ENCODE measurements at regions not wholly inside any gene's neighbourhood (a gene's known extent, or its start where the extent isn't known, plus 50 kb on each side); places are given as distances from the start of the nearest gene placed in this dataset.
"Not testable (repeated sequence)": the region's sequence is repeated elsewhere in the genome, so short reads cannot be mapped to it uniquely, and the experiment has no call there.

DNA sequence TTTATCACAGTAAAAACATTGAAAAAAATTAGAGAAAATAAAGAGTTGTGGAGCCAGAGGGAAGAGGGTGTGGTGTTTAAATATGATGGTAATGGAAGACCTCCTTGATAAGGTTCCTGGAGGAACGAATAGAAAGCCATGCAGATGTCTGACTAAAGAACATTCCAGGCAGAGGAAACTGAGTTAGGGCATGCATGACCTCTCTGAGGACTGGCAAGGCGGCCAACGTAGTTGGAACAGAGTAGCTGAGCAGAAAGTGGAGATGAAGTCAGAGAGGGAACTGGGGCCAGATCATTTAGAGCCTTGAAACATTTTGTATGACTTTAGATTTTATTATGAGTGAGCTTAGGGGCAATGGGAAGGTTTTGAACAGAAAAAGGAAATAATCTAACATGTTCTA is 377.5 kb downstream of the HLX start:
- no peak for DNase-seq (ENCODE audit: low spot score)

DNA sequence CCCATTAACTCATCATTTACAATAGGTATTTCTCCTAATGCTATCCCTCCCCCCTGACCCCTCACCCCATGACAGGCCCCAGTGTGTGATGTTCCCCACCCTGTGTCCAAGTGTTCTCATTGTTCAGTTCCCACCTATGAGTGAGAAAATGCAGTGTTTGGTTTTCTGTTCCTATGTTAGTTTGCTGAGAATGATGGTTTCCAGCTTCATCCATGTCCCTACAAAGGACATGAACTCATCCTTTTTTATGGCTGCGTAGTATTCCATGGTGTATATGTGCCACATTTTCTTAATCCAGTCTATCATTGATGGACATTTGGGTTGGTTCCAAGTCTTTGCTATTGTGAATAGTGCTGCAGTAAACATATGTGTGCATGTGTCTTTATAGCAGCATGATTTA is 378.3 kb downstream of the HLX start:
- DNase-seq (ENCODE audit: low spot score), result not testable (repeated sequence)

DNA sequence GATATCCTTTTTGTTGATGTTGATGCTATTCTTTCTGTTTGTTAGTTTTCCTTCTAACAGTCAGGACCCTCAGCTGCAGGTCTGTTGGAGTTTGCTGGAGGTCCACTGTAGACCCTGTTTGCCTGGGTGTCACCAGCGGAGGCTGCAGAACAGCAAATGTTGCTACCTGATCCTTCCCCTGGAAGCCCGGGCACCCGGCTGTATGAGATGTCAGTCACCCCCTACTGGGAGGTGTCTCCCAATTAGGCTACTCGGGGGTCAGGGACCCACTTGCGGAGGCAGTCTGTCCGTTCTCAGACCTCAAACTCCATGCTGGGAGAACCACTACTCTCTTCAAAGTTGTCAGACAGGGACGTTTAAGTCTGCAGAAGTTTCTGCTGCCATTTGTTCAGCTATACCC is 383.4 kb downstream of the HLX start:
- not testable (repeated sequence) for DNase-seq (ENCODE audit: low spot score)

DNA sequence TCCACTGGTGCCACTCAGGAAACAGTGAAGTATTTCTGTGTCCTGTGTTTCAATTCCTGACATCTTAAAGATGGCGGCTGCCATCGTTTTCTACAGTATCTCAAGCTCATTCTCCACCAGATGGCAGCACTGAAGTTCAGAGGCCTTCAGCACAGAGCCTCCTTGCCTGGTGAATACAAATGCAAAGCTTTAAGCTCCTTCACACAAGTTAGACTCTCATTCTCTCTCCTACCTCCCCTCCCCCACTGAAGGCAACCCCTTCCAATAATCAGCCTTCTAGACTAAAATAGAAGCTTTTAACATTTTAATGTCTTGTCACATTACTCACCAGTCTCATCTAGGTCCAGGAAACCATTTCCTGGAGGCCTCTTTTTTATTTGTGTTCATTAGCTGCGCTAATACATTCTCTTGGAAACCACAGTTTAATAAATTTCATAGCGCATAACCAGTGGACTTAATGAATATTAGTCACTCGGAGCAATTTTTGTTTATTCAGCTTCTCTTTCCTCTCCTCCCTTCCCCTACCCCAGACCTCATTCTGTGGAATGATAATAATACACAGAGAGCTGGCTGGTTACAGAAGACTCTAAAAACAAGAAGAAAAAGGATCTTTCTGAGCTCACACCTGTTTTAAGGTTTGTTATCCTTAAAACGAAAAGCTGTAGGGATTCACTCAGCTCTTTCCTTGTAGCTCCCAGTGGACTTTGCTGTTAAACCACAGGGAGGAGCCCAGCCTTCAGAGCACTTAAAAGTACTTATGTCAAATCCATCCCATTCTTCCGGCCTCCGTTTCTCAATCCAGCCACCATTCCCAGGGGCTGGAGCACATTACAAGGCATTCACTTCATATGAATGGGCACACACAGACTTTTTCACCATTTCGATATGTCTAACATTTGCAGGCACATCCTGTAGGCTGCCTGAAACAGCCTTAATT is 384.9 kb downstream of the HLX start:
- peak; percentile 79 for DNase-seq (ENCODE audit: low spot score)

DNA sequence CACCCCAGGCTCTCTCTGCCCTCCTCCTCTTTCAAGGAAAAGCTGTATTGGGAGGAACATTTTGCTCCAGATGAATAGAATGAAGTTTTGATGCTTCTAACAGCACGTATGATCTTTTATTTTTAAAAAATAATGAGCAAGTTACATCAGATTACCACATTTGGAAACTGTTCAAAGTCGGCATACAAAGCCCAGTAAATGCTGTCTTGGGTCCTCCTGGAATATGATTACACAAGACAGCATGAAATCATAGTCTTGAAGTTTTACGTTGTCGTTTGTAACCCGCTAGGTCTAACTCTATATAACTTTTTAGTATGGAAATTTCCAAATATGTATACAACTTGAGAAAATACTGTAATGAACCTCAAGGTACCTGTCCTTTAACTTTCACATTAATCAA is 385.6 kb downstream of the HLX start:
- DNase-seq (ENCODE audit: low spot score), result no peak

DNA sequence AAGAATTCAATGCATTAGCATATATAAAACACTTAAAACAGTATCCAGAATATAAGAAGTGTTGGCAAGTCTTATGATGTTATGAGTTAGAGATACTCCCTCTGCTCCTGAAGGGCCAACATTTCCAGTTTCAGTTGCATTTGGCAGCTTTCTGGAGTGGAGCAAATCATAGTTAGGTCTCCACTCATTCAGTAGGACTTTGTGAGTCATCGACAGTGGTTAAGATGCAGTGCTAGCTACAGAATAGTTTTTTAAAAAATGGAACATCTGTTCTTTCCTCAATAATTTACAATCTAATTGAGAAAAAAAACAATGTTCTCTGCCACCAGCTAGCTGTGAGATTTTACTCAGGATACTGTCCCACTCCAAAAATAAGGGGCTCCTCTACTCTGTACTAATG is 389.1 kb downstream of the HLX start:
- peak; percentile 8 for DNase-seq (ENCODE audit: low spot score)

DNA sequence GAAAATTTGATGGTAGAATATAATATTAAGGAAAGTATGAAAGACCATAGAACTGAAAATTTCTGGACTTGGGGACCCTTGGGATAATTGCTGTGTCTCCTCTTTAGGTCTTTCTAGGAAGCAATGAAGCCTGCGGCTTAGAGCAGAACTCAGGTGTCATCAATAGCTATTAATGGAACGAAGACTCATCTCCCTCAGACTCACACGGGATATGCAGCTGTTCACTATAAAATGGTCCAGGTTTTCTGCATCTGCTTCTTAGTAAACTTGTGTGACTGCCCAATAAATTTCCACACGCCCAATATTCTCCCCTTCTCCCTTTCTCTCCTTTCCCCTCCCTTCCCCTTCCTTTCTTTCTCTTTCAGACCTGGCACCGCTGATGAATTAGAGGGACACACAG is 392.5 kb downstream of the HLX start:
- no peak for DNase-seq (ENCODE audit: low spot score)

DNA sequence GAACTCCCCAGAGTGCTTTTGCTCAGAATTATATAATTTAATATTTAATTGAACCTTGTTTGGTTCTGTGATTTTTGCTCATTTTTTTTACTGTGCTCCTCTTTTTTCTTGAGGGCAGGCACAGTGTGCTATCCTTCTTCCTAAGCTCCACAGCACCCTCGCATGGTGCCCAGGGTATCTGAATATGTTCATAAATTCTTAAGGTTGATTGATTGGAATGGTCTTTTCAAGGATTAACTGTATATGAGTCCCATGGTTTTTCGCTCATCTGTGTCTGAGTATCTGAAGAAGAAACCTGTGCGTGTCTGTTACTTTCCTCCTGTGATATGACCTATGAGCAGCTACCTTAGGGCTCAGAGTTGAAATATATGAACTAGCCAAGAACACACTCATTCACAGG is 393.7 kb downstream of the HLX start:
- DNase-seq (ENCODE audit: low spot score), result peak; percentile 3

DNA sequence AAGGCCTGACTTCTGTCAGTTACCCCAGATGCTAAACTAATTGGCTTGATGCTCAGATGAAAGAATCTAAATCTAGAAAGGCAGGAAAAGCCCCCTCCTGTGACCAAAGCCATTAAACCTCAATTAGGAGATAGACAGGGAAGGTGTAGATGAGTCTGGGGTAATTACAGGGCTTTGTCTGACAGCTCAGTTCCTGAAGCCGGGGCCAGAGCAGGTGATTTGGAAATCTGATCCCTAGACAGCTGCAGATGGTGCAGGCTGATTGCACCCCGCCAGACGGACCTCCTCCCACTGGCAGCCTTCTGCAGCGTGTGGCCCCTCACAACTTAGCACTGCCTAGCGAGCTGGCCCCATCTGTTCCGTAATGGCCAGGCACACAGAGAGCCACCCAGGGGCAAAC is 395.1 kb downstream of the HLX start:
- DNase-seq (ENCODE audit: low spot score), result no peak

DNA sequence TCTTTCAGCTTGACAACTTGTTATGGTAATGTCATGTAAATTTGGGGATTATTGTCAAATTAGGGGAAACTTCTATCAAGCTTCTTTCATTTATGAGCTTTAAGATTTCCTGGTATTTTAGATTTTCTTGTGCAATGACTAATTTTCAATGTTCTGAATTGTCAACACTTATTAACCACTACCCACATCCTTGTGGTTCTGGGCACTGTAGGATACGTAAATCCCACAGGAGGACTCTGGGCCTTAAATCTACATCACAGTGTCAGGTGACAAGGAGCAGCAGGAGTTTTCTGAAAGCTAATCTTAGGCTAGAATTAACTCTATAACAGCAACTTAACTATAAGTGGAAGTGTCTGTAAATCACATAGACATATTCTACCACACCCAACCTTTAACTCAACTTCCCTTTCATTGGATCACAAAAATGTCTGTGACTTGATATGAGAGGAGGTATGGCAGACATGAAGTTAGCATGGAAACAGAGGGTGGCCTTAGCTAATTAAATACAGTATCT is 397.7 kb downstream of the HLX start:
- no peak for DNase-seq (ENCODE audit: low spot score)

DNA sequence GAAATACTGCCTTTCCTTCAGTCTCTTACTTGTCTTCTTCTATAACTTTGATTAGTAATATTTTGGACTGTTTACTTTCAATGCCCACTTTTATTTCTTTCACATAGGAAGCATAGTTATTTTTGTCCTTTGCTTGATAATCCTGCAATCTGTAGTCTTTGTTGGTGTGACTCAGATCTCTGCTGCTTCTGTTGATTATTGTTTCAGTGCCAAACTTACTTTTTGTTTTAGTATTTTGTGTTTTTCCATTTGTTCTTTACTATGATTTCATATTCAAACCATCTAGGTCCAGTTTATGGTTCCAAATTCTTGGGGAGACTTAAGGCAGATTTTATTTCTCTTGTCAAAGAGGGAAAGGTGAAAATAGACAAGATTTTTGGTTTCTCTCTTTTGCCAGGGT is 399.9 kb downstream of the HLX start:
- no peak for DNase-seq (ENCODE audit: low spot score)

DNA sequence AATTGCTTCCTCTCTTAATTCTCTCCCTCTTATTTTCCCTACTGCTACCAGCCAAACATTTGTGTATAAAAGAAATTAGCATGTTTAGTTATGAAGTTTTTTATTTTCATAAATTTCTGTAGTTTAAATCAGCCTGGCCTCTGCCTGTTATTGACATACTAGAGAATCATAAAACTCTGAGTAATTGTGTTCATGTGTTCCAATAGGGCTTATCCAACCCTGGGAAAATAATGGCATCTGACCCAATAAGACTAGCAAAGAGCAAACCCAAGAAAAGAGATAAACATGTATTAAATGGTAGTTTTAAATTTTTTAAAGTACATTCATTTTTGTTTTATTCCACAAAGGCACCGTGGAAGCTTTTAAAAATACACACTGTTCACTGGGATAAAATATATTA is 404.3 kb downstream of the HLX start:
- DNase-seq (ENCODE audit: low spot score), result no peak

DNA sequence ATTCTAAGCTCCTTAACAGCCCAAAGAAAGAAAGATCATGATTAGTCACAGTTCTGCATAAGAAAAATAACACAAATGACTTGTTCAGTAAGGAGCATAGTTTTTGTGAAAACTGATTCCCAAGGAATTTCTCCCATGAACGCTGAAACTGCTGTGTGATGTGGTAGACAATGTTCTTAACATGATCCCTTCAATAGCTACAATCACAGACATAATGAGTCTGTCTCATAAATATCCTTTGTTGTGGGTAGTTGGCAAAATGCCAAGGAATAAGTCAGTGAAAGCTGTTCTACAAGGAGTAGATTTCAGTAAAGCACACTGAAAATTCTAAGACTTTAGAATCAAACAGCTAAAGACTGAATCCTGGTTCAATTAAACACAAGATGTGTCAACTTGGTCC is 404.8 kb downstream of the HLX start:
- peak; percentile 12 for DNase-seq (ENCODE audit: low spot score)

DNA sequence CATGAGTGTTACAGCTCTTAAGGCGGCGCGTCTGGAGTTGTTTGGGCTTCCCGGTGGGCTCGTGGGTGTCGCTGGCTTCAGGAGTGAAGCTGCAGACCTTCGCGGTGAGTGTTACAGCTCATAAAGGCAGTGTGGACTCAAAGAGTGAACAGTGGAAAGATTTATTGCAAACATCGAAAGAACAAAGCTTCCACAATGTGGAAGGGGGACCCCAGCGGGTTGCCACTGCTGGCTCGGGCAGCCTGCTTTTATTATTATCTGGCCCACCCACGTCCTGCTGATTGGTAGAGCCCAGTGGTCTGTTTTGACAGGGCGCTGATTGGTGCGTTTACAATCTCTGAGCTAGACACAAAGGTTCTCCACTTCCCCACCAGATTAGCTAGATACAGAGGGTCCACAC is 405.7 kb downstream of the HLX start:
- not testable (repeated sequence) for DNase-seq (ENCODE audit: low spot score)

DNA sequence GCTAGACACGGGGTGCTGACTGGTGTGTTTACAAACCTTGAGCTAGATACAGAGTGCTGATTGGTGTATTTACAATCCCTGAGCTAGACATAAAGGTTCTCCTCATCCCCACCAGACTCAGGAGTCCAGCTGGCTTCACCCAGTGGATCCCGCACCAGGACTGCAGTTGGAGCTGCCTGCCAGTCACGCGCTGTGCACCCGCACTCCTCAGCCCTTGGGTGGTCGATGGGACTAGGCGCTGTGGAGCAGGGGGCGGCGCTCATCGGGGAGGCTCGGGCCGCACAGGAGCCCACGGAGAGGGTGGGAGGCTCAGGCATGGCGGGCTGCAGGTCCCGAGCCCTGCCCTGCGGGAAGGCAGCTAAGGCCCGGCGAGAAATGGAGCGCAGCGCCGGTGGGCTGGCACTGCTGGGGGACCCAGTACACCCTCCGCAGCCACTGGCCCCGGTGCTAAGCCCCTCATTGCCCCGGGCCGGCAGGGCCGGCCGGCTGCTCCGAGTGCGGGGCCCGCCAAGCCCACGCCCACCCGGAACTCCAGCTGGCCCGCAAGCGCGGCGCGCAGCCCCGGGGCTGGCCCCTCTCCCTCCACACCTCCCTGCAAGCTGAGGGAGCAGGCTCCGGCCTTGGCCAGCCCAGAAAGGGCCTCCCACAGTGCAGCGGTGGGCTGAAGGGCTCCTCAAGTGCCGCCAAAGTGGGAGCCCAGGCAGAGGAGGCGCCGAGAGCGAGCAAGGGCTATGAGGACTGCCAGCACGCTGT is 406.4 kb downstream of the HLX start:
- not testable (repeated sequence) for DNase-seq (ENCODE audit: low spot score)

DNA sequence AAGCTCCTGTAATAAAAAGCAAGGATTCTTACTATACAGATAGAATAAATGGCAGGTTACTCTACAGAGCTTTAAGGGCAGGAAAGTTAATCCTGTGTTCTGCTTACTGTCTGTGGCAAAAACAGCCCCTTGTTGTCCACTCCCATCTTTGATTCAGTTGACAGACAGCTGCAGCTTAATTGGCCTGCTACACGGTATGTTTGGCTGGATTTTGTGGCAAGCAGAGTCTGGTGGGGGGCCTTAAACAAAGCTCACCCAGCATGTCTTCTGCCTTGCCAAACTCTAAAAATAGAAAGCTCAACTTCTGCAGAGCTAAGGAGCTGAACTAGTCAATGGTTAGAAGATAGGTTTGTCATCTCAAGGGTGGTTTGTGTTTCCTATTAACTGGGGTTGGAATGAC is 407.2 kb downstream of the HLX start:
- no peak for DNase-seq (ENCODE audit: low spot score)

DNA sequence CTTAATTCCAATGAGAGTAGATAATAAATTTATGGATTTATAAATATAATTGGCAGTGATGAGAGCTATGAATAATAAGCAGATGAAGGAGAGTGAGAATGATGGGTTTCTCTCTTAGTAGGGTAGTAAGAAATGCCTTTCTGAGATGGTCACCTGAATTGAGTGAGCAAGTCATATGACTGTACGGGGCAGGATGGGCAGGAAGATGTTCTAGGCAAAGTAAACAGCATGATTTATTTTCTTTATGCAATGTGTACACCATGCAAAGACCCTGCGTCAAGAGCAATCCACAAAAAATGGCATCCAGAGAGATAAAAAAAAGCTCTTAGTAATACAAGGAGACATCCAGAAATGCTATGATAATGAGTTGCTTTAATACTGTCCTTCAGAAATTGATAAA is 409.9 kb downstream of the HLX start:
- no peak for DNase-seq (ENCODE audit: low spot score)

DNA sequence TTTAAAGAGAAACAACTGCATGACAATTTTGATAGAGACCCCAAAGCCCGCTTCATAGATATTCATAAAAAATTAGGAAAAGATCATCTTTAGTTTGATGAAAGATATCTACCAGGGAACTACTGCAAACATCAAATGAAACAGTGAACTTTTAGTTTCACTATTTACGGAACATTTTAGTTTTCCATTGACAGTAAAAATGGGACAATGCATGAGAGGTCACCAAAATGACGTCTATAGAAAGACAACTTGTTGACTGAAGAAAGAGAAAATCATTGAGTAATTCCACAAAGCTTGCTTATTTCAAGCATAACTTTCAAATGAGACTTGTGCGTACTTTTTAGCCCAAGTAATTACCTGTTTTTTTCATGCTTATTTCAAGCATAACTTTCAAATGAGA is 411.4 kb downstream of the HLX start:
- DNase-seq (ENCODE audit: low spot score), result no peak

DNA sequence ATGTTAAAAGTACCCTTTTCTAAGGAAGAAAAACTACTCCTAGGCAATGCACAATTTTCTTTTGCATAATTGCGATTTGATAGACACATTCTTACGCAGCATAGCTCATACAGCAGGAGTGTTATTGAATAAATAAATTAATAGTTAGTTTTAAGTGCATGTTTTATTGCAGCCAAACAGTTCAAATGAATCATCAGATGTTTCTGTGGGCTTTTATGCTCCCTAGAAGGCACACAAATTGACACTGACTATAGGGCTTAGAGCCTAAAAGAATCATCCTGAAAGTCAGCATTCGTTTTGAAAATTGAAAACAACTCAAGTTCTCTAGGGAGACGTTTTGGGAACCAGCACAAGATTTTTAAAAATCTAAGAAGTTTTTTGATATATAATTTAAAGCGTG is 411.9 kb downstream of the HLX start:
- DNase-seq (ENCODE audit: low spot score), result no peak

DNA sequence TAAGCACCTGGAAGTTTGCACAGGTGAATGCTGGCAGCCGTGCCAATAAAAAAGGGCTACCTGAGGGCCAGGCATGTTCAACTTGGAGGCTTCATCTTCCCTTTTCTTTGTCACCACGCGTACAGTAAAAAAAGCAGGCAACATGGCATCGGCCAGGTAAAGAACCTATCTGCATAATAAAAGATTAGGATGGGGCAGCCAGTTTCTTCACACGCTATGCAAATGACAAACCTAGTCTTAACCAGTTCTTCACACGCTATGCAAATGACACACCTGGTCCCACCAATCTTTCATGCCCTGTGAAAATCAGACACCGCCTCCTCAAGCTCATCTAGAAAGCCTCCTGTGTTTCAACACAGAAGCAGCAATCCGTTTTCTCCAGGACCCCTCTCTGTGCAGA is 413.4 kb downstream of the HLX start:
- DNase-seq (ENCODE audit: low spot score), result no peak

DNA sequence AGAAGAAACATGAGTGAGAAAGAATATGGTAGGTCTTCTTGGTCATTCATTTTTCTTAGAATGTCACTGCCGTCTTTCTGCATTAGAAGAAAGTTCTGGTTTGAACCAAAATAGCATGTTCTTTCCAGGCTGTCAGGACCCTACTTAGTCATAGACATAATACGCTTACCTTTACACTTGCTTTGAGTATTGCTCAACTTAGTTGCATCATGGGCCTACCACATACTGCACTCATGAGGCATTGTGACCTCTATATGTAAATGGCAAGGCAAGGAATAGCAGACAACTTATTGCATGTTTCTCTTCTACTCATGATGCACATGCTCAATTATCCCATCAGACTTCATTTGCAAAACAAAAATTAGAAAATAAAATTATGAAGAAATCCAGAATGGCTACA is 415.0 kb downstream of the HLX start:
- peak; percentile 8 for DNase-seq (ENCODE audit: low spot score)

DNA sequence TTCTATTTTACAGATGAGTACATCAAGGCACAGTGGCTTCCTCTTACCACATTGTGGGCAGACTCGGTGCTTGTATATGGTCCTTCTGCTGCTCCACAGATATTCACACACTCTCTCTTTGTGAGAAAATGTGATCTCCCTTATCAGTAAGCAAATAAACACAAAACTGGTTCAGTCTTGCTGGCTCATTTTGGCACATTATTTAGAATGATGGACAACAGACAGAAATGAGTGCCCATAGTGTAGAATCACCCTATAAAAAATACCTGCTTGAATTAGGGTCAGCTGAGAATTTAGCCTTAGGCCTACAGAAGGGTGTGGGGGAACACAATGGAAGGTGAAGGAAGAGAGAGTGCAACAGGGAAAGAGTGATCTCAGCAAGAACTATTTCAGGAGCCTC is 423.1 kb downstream of the HLX start:
- DNase-seq (ENCODE audit: low spot score), result no peak

DNA sequence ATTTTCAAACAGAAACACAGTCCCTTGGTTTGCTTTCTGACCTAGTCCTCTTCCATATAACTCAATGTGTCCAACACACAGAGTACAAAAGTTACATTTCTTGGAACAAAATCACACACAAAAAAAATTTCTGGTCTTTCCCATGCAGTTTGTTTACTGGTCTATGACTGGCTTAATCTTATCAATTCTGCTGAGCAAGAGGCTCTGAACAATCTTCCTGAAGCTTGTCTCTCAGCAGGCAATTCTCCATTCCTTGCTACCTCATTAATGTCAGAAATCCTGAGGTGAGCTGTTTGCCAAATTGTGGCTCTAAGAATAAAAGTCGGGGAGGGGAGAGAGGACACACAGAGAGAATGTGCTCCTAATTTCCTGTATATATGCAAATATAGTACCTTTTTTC is 423.6 kb downstream of the HLX start:
- DNase-seq (ENCODE audit: low spot score), result no peak

Measured in RKO (cell line).